ENCODE measurements at regions not wholly inside any gene's neighbourhood (a gene's known extent, or its start where the extent isn't known, plus 50 kb on each side); places are given as distances from the start of the nearest gene placed in this dataset.

GRCh38 chr18:44075038-44075437, 605.6 kb upstream of the SETBP1 start:
- TF ChIP-seq ZNF585B (tag by site-specific recombination; IDR thresholded peaks at IDR 0.05) (no peak), ZSCAN16 (tag by site-specific recombination; IDR thresholded peaks at IDR 0.05) (no peak), ZNF521 (tag by site-specific recombination; IDR thresholded peaks at IDR 0.05) (no peak), ZNF433 (tag by site-specific recombination; IDR thresholded peaks at IDR 0.05; ENCODE audit: low read depth) (no peak), ZNF596 (tag by site-specific recombination; IDR thresholded peaks at IDR 0.05) (no peak), MEIS1 (CRISPR knock-in tag; IDR thresholded peaks at IDR 0.05; ENCODE audit: borderline replicate concordance) (no peak), ZNF658 (tag by site-specific recombination; IDR thresholded peaks at IDR 0.05) (no peak), ZNF621 (tag by site-specific recombination; IDR thresholded peaks at IDR 0.05) (no peak), HOXD13 (CRISPR knock-in tag; IDR thresholded peaks at IDR 0.05; ENCODE audit: borderline replicate concordance) (no peak), ZNF132 (tag by site-specific recombination; IDR thresholded peaks at IDR 0.05; ENCODE audit: borderline replicate concordance) (no peak), SCRT1 (tag by site-specific recombination; IDR thresholded peaks at IDR 0.05; ENCODE audit: borderline replicate concordance) (no peak), ZNF341 (tag by site-specific recombination; IDR thresholded peaks at IDR 0.05; ENCODE audit: low read depth) (no peak), ZSCAN23 (tag by site-specific recombination; IDR thresholded peaks at IDR 0.05) (no peak), ZNF18 (tag by site-specific recombination; IDR thresholded peaks at IDR 0.05) (no peak), ZIC2 (tag by site-specific recombination; IDR thresholded peaks at IDR 0.05) (no peak), ZNF580 (tag by site-specific recombination; IDR thresholded peaks at IDR 0.05) (no peak), ZNF140 (tag by site-specific recombination; IDR thresholded peaks at IDR 0.05) (no peak), ZNF558 (tag by site-specific recombination; IDR thresholded peaks at IDR 0.05) (no peak)
- TF ChIP-seq, protein P1, sequence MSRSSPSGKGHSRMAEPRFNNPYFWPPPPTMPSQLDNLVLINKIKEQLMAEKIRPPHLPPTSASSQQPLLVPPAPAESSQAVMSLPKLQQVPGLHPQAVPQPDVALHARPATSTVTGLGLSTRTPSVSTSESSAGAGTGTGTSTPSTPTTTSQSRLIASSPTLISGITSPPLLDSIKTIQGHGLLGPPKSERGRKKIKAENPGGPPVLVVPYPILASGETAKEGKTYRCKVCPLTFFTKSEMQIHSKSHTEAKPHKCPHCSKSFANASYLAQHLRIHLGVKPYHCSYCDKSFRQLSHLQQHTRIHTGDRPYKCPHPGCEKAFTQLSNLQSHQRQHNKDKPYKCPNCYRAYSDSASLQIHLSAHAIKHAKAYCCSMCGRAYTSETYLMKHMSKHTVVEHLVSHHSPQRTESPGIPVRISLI (tag by site-specific recombination; IDR thresholded peaks at IDR 0.05), result no peak
- Histone ChIP-seq H3K9me3 (ENCODE audit: control insufficient read depth, insufficient read depth, low read depth, low read length) (no peaks in the 10 kb centered on the region), H3K4me3 (ENCODE audit: low read depth, low read length) (no peak overlapping the region), H3K36me3 (ENCODE audit: control insufficient read depth in 2 of 2, insufficient read depth in 1 of 2, low read length in 2 of 2) (no peaks in the 10 kb centered on the region), H3K27ac (ENCODE audit: extremely low read depth, low read depth, low read length) (no peak overlapping the region), H3K4me1 (ENCODE audit: control insufficient read depth, insufficient read depth, low read length) (no peaks in the 10 kb centered on the region)
- ChIA-PET POLR2A (no interaction called here), CTCF (no interaction called here)

DNA sequence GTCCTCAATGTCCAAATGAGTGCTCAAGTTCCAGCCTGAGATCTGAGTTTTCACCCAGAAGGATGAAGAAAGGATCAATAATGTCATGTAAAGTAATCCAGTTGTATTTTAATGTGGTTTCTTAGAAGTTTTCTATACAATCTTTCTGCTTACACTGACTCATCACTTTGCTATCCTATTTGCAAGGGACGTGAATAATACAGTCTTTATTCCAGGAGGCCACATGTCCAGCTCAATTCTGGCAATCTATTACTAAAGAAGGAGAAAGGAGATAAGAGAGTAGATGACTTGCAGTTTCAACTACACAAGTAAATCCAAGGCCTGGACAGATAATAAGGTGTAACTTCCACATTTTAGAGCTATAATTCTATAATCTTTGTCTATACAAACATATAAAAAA, 601.1 kb upstream of the SETBP1 start:
- ChIA-PET CTCF (no interaction called here), POLR2A (no interaction called here)
- no peak overlapping the region for H3K27ac ChIP-seq (ENCODE audit: extremely low read depth, low read depth, low read length)
- no peak overlapping the region for H3K4me3 ChIP-seq (ENCODE audit: low read depth, low read length)
- no peaks in the 10 kb centered on the region for H3K36me3 ChIP-seq (ENCODE audit: control insufficient read depth in 2 of 2, insufficient read depth in 1 of 2, low read length in 2 of 2)
- no peaks in the 10 kb centered on the region for H3K4me1 ChIP-seq (ENCODE audit: control insufficient read depth, insufficient read depth, low read length)
- H3K9me3 ChIP-seq (ENCODE audit: control insufficient read depth, insufficient read depth, low read depth, low read length), result no peaks in the 10 kb centered on the region
- TF ChIP-seq ZNF585B (tag by site-specific recombination; IDR thresholded peaks at IDR 0.05) (no peak), ZNF660 (tag by site-specific recombination; IDR thresholded peaks at IDR 0.05) (no peak), ZNF140 (tag by site-specific recombination; IDR thresholded peaks at IDR 0.05) (no peak), SP2 (tag by site-specific recombination; IDR thresholded peaks at IDR 0.05) (no peak), ZNF24 (tag by site-specific recombination; IDR thresholded peaks at IDR 0.05) (no peak), ZNF302 (tag by site-specific recombination; IDR thresholded peaks at IDR 0.05; ENCODE audit: low read depth) (no peak), ZNF223 (tag by site-specific recombination; IDR thresholded peaks at IDR 0.05) (no peak), ZNF843 (tag by site-specific recombination; IDR thresholded peaks at IDR 0.05) (no peak), ZEB2 (tag by site-specific recombination; IDR thresholded peaks at IDR 0.05) (no peak), ZNF664 (tag by site-specific recombination; IDR thresholded peaks at IDR 0.05) (no peak), GLIS1 (tag by site-specific recombination; IDR thresholded peaks at IDR 0.05) (no peak), ZNF416 (tag by site-specific recombination; IDR thresholded peaks at IDR 0.05) (no peak), ZNF558 (tag by site-specific recombination; IDR thresholded peaks at IDR 0.05) (no peak), ZNF701 (tag by site-specific recombination; IDR thresholded peaks at IDR 0.05) (no peak)
- TF ChIP-seq, protein P2, sequence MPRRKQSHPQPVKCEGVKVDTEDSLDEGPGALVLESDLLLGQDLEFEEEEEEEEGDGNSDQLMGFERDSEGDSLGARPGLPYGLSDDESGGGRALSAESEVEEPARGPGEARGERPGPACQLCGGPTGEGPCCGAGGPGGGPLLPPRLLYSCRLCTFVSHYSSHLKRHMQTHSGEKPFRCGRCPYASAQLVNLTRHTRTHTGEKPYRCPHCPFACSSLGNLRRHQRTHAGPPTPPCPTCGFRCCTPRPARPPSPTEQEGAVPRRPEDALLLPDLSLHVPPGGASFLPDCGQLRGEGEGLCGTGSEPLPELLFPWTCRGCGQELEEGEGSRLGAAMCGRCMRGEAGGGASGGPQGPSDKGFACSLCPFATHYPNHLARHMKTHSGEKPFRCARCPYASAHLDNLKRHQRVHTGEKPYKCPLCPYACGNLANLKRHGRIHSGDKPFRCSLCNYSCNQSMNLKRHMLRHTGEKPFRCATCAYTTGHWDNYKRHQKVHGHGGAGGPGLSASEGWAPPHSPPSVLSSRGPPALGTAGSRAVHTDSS (tag by site-specific recombination; IDR thresholded peaks at IDR 0.05), result no peak

All from HEK293 (cell line).